Neural progenitor cell (in vitro differentiated cells): ENCODE measurements at regions not wholly inside any gene's neighbourhood (a gene's known extent, or its start where the extent isn't known, plus 50 kb on each side); places are given as distances from the start of the nearest gene placed in this dataset.

Experiments
- DNase-seq: peaks from one replicate; pipeline ENCODE4 v3.0.0-alpha.2; 2016; ENCODE audit warnings: low spot score
- H2AFZ ChIP-seq: fragments of 200-600 bp; sonication (generic); replicated peaks from 2 replicates; pipeline ENCODE4 v1.6.1; 2016; ENCODE audit warnings: antibody characterized with exemption
- H3F3A ChIP-seq: fragments of 200-600 bp; sonication (generic); 2 replicates; pipeline ENCODE4 v1.6.1; 2016; ENCODE audit warnings: antibody characterized with exemption, low read depth
- H3K27ac ChIP-seq: fragments of 200-600 bp; sonication (generic); 2 replicates; pipeline ENCODE4 v1.5.1; 2016; ENCODE audit warnings: mild to moderate bottlenecking
- H3K27me3 ChIP-seq: fragments of 200-600 bp; sonication (generic); 2 replicates; pipeline ENCODE4 v1.6.1; 2016; ENCODE audit warnings: mild to moderate bottlenecking, moderate library complexity
- H3K36me3 ChIP-seq: fragments of 200-600 bp; sonication (generic); 2 replicates; pipeline ENCODE4 v1.5.1; 2016
- H3K4me1 ChIP-seq: fragments of 200-600 bp; sonication (generic); 2 replicates; pipeline ENCODE4 v1.6.1; 2016; ENCODE audit warnings: mixed run types
- H3K4me2 ChIP-seq: fragments of 200-600 bp; sonication (generic); 2 replicates; pipeline ENCODE4 v1.6.1; 2016
- H3K4me3 ChIP-seq: fragments of 200-600 bp; sonication (generic); 2 replicates; pipeline ENCODE4 v1.5.1; 2016
- H3K79me2 ChIP-seq: fragments of 200-600 bp; sonication (generic); 2 replicates; pipeline ENCODE4 v1.6.1; 2016; ENCODE audit warnings: low read depth
- H3K9ac ChIP-seq: fragments of 200-600 bp; sonication (generic); 2 replicates; pipeline ENCODE4 v1.6.1; 2016
- H3K9me3 ChIP-seq: fragments of 200-600 bp; sonication (generic); 2 replicates; pipeline ENCODE4 v1.5.1; 2016; ENCODE audit warnings: low read depth
- H4K20me1 ChIP-seq: fragments of 200-600 bp; sonication (generic); 2 replicates; pipeline ENCODE4 v1.6.1; 2016; ENCODE audit warnings: low read depth
- H3K27ac Mint-ChIP-seq: 3 replicates; pipeline ENCODE4 v1.8.0; 2021; ENCODE audit warnings: mixed read lengths
- H3K27me3 Mint-ChIP-seq: 2 replicates; pipeline ENCODE4 v1.8.0; 2022; ENCODE audit warnings: low read depth, mild to moderate bottlenecking, inconsistent platforms, moderate library complexity, mixed read lengths; ENCODE audit not compliant: insufficient read depth
- H3K36me3 Mint-ChIP-seq: 3 replicates; pipeline ENCODE4 v1.8.0; 2021; ENCODE audit warnings: mixed read lengths
- H3K4me1 Mint-ChIP-seq: 3 replicates; pipeline ENCODE4 v1.8.0; 2021; ENCODE audit warnings: mixed read lengths
- H3K4me3 Mint-ChIP-seq: 3 replicates; pipeline ENCODE4 v1.8.0; 2021; ENCODE audit warnings: mild to moderate bottlenecking, moderate library complexity, mixed read lengths
- H3K9me3 Mint-ChIP-seq: 3 replicates; pipeline ENCODE4 v1.8.0; 2020; ENCODE audit warnings: mixed read lengths
- EZH2 ChIP-seq: fragments of 200-600 bp; sonication (generic); IDR thresholded peaks from 2 replicates; pipeline ENCODE4 v1.6.1; 2017; ENCODE audit warnings: antibody characterized with exemption, mild to moderate bottlenecking, moderate library complexity
- EZH2phosphoT487 ChIP-seq: fragments of 200-600 bp; sonication (generic); IDR thresholded peaks from 2 replicates; pipeline ENCODE4 v1.6.1; 2017; ENCODE audit warnings: antibody characterized with exemption
- TF ChIP-seq, protein P1 (sequence below): fragments of 200-600 bp; sonication (generic); IDR thresholded peaks from 2 replicates; pipeline ENCODE4 v1.5.1; 2017; ENCODE audit warnings: antibody characterized with exemption, mild to moderate bottlenecking

- DNase-seq, result no peak
- no peaks in the 10 kb centered on the region for H3K27me3 Mint-ChIP-seq
- Histone ChIP-seq H3K27ac (no peak overlapping the region), H3K27me3 (no peaks in the 10 kb centered on the region), H3K4me2 (no peak overlapping the region), H3F3A (no peaks in the 10 kb centered on the region), H4K20me1 (no peaks in the 10 kb centered on the region), H3K4me3 (no peak overlapping the region), H3K36me3 (no peaks in the 10 kb centered on the region), H3K9ac (no peak overlapping the region), H3K9me3 (no peaks in the 10 kb centered on the region), H2AFZ (no peak overlapping the region), H3K4me1 (peaks cover 6% of the 10 kb centered on the region), H3K79me2 (no peaks in the 10 kb centered on the region)
- no peak overlapping the region for H3K4me3 Mint-ChIP-seq
- no peak overlapping the region for H3K27ac Mint-ChIP-seq
- TF ChIP-seq EZH2phosphoT487 (no peak), EZH2 (no peak)
- TF ChIP-seq, protein P1, sequence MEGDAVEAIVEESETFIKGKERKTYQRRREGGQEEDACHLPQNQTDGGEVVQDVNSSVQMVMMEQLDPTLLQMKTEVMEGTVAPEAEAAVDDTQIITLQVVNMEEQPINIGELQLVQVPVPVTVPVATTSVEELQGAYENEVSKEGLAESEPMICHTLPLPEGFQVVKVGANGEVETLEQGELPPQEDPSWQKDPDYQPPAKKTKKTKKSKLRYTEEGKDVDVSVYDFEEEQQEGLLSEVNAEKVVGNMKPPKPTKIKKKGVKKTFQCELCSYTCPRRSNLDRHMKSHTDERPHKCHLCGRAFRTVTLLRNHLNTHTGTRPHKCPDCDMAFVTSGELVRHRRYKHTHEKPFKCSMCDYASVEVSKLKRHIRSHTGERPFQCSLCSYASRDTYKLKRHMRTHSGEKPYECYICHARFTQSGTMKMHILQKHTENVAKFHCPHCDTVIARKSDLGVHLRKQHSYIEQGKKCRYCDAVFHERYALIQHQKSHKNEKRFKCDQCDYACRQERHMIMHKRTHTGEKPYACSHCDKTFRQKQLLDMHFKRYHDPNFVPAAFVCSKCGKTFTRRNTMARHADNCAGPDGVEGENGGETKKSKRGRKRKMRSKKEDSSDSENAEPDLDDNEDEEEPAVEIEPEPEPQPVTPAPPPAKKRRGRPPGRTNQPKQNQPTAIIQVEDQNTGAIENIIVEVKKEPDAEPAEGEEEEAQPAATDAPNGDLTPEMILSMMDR, result no peak
- H3K4me1 Mint-ChIP-seq, result peaks cover 20% of the 10 kb centered on the region
- no peaks in the 10 kb centered on the region for H3K9me3 Mint-ChIP-seq
- no peaks in the 10 kb centered on the region for H3K36me3 Mint-ChIP-seq
Observed at GRCh38 chr4:108559911-108560310, 60.5 kb upstream of the RPL34 start.

GRCh38 chr4:108559068-108559793 is 61.1 kb upstream of the RPL34 start:
- no peaks in the 10 kb centered on the region for H3K36me3 Mint-ChIP-seq
- no peaks in the 10 kb centered on the region for H3K27me3 ChIP-seq
- no peak overlapping the region for H3K9ac ChIP-seq
- no peak overlapping the region for H3K27ac ChIP-seq
- H3K4me2 ChIP-seq, result no peak overlapping the region
- H3K4me3 ChIP-seq, result no peak overlapping the region
- peaks cover 18% of the 10 kb centered on the region for H3K4me1 Mint-ChIP-seq
- no peaks in the 10 kb centered on the region for H3K27me3 Mint-ChIP-seq
- no peaks in the 10 kb centered on the region for H3K79me2 ChIP-seq
- no peaks in the 10 kb centered on the region for H4K20me1 ChIP-seq
- H3K9me3 Mint-ChIP-seq, result no peaks in the 10 kb centered on the region
- no peaks in the 10 kb centered on the region for H3K36me3 ChIP-seq
- no peaks in the 10 kb centered on the region for H3F3A ChIP-seq
- peaks cover 6% of the 10 kb centered on the region for H3K4me1 ChIP-seq
- no peak for DNase-seq
- no peak overlapping the region for H2AFZ ChIP-seq
- H3K9me3 ChIP-seq, result no peaks in the 10 kb centered on the region
- H3K4me3 Mint-ChIP-seq, result no peak overlapping the region
- TF ChIP-seq EZH2phosphoT487, result no peak
- TF ChIP-seq EZH2, result no peak
- TF ChIP-seq, protein P1, result no peak
- H3K27ac Mint-ChIP-seq, result no peak overlapping the region

DNA sequence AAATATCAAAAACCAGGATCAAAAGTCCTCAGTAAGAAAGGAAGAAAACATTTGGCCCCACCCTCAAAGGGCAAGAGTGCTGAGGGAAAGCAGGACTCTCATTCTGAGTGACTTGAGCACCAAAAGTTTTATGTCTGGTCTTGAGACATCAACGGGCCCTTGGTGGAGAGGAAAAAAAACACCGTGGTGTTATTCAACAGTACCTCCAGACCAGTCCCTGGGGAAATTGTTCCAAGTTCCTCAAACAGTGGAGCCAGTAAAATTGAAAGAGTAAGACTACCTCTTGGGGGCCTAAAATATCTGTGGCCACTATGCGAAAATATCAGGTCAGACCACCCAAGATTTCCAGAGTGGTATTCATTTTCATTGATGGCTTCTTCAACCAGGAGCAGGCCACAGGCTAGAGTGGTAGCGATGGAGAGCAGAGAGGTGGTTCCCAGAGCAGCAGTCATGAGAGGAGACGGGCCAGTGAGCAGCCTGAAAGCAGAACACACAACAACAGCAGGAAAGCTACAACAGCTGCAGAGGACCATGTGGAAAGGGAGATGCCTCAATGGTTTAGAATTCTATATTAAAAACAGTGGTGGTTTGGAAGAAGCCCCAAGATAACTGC is 63.7 kb upstream of the RPL34 start:
- Histone ChIP-seq H3K4me1 (peaks cover 6% of the 10 kb centered on the region), H3K9me3 (no peaks in the 10 kb centered on the region)
- H3K9me3 Mint-ChIP-seq, result no peaks in the 10 kb centered on the region

More for the DNA sequence above, 63.7 kb upstream of the RPL34 start:
- H3K4me1 Mint-ChIP-seq, result peaks cover 18% of the 10 kb centered on the region
- H3K36me3 Mint-ChIP-seq, result no peaks in the 10 kb centered on the region
- H3K79me2 ChIP-seq, result no peaks in the 10 kb centered on the region
- H3K4me3 Mint-ChIP-seq, result no peak overlapping the region
- H3F3A ChIP-seq, result no peaks in the 10 kb centered on the region
- H3K36me3 ChIP-seq, result no peaks in the 10 kb centered on the region
- TF ChIP-seq EZH2 (no peak), EZH2phosphoT487 (no peak)
- TF ChIP-seq, protein P1, result no peak
- no peaks in the 10 kb centered on the region for H4K20me1 ChIP-seq
- DNase-seq, result no peak
- H3K27me3 ChIP-seq, result no peaks in the 10 kb centered on the region
- H3K9ac ChIP-seq, result no peak overlapping the region
- H2AFZ ChIP-seq, result no peak overlapping the region
- no peak overlapping the region for H3K4me3 ChIP-seq
- no peaks in the 10 kb centered on the region for H3K27me3 Mint-ChIP-seq
- H3K27ac ChIP-seq, result no peak overlapping the region
- no peak overlapping the region for H3K4me2 ChIP-seq
- H3K27ac Mint-ChIP-seq, result no peak overlapping the region
